Astrocyte of the cerebellum (primary cell): ENCODE measurements at regions not wholly inside any gene's neighbourhood (a gene's known extent, or its start where the extent isn't known, plus 50 kb on each side); places are given as distances from the start of the nearest gene placed in this dataset.

ENCODE experiments used
- DNase-seq: peaks from one replicate; pipeline ENCODE4 v3.0.0-alpha.2; 2011; ENCODE audit warnings: low read depth
- H3K4me3 ChIP-seq: 2 replicates; pipeline ENCODE4 v1.5.1; 2011; ENCODE audit warnings: mild to moderate bottlenecking, low read depth, low read length, moderate library complexity
- in situ Hi-C: cut with HindIII; loops from 2 replicates; pipeline ENCODE4 v1.10.0; 2017; ENCODE audit warnings: low sequenced_read_pairs
- TF ChIP-seq, protein P1 (sequence below): IDR thresholded peaks from 2 replicates; pipeline ENCODE4 v1.5.1; 2012; ENCODE audit warnings: low read length, low read depth, moderate library complexity, mild to moderate bottlenecking; ENCODE audit errors: missing control alignments

DNA sequence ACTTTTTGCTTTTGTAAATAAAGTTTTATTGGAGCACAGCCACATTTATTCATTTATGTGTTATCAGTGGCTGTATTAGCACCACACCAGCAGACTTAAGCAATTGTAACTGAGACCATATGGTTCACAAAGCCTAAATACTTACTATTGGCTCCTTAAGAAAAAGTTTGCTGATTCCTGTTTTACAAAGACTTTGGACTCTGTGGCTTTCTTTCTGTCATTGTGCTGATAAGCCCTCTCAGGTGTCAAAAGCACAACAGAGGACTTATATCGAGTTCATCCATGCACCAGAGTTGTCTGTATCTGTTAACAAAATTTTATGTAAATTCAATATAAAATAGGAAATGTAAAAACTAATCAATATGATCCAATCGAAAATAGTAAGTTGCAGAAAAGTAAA lies 55.6 kb upstream of the PCSK5 start:
- TF ChIP-seq, protein P1, sequence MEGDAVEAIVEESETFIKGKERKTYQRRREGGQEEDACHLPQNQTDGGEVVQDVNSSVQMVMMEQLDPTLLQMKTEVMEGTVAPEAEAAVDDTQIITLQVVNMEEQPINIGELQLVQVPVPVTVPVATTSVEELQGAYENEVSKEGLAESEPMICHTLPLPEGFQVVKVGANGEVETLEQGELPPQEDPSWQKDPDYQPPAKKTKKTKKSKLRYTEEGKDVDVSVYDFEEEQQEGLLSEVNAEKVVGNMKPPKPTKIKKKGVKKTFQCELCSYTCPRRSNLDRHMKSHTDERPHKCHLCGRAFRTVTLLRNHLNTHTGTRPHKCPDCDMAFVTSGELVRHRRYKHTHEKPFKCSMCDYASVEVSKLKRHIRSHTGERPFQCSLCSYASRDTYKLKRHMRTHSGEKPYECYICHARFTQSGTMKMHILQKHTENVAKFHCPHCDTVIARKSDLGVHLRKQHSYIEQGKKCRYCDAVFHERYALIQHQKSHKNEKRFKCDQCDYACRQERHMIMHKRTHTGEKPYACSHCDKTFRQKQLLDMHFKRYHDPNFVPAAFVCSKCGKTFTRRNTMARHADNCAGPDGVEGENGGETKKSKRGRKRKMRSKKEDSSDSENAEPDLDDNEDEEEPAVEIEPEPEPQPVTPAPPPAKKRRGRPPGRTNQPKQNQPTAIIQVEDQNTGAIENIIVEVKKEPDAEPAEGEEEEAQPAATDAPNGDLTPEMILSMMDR: no peak
- no peak overlapping the region for H3K4me3 ChIP-seq
- no peak for DNase-seq
- in situ Hi-C loops: loop anchor here (25.0 kb wide), 1 partner anchor 398 kb away; no protein-coding TSS in a partner anchor
